Activated T-cell treated with anti-CD3 and anti-CD28 coated beads for 4 hours (primary cell): ENCODE measurements at regions not wholly inside any gene's neighbourhood (a gene's known extent, or its start where the extent isn't known, plus 50 kb on each side); places are given as distances from the start of the nearest gene placed in this dataset.

ENCODE experiments used
- DNase-seq: peaks from one replicate; pipeline ENCODE4 v3.0.0-alpha.2; 2020

- no peak for DNase-seq
These were observed 289.2 kb upstream of the DMRT1 start for GRCh38 chr9:551986-552929.

DNA sequence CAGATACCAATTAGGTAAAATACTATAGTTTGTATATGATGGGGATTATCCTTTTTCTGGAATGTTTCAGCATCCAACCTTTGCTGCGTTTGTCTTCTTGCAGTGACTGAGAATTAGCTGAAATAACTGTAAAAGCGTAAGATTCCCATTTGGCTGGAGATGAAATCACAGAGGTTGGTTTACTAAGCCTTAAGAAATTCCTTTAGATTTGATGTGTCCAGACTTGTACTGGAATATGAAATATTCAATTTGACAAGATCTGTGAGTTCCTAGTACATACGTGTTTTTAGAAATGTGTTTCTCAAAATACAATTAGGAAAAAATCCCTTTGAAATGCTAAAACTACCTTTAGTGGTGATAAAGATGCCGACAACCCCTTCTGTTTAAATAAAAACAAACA, 286.0 kb upstream of the DMRT1 start:
- no peak for DNase-seq

GRCh38 chr9:556199-556598, 285.3 kb upstream of the DMRT1 start:
- no peak for DNase-seq

GRCh38 chr9:556675-557074, 284.8 kb upstream of the DMRT1 start:
- DNase-seq = no peak

GRCh38 chr9:557601-558201, 283.8 kb upstream of the DMRT1 start:
- no peak for DNase-seq

- no peak for DNase-seq
These were observed 280.1 kb upstream of the DMRT1 start for GRCh38 chr9:561427-561826.

GRCh38 chr9:563200-563599, 278.3 kb upstream of the DMRT1 start:
- DNase-seq = no peak

- DNase-seq = no peak
These were observed 276.0 kb upstream of the DMRT1 start for GRCh38 chr9:565528-565927.

DNA sequence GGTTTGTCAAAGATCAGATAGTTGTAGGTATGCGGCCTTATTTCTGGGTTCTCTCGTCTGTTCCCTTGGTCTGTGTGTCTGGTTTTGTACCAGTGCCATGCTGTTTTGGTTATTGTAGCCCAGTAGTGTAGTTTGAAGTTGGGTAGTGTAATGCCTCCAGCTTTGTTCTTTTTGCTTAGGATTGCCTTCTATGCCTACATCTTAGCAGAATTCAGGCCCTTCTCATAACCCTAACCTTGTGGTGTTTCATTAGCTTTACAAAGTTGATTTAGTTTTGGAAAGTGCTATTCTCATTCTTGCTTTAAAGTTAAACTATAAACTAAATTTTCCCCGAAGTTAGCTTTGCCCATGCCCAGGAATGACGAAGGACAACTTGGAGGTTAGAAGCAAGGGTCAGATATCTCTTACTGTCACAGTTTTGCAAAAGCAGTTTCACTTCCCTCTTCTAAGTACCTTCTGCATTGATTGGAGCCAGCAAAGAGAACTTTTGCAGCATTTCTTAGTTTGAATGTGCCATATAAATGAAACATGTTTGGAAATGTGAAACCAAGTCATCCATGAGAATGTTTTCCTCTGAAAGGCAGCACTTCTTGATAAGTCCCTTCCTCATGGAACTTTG, 274.3 kb upstream of the DMRT1 start:
- DNase-seq = no peak

DNA sequence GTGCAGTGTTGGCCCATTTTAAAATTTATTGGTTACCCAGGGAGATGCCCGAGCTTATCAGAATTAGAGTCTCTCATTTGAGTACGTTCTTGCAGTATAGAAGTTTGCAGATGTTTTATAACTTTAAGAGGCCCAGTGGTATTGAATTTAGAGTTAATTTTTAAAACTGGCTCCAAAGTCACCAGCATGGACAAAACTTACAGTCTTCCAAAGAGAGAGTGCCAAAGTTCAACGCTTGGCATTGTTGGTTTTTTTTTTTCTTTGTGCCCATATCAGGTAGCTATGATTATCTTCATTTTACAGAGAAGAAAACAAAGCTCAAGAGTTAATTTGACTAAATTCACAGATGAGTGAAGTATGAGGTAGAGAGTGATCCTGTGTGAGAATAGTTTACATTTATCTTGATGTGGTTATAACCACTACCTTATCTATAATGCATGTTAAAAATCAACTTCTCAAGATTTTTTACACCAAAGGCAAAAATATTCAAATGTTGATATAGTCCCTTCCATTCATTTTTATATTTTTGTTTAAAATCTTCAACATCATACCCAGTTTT, 273.7 kb upstream of the DMRT1 start:
- no peak for DNase-seq

DNA sequence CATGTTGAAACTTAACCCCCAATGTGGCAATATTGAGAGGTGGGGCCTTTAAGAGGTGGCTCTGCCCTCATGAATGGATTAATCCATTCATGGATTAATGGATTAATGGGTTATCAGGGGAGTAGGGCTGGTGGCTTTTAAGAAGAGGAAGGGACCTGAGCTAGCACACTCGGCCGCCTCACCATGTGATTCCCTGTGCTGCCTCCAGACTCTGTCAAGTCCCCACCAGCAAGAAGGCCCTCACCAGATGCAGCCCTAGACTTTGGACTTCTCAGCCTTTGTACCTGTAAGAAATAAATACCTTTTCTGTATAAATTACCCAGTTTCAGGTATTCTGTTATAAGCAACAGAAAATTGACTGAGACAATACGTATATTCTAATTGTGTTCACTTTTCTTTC, 272.2 kb upstream of the DMRT1 start:
- DNase-seq = no peak

DNA sequence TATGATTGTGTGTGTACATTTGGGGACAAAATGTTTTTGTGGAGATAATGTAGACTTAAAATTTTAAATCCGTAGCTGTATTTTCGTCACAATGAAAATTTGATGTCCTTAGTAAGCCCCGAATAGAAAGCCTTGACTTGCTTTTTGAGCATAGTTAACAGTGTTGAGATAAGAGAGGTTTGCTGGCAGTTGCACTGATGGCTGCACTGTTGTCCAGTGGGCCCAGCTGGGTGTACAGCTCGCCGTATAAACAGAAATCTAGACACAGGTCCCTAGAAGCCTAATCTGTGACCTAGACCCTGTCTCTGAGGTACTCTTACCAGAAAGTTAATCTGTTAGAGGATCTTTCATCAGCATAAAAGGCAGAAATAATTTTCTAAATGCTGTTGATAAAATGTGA, 271.3 kb upstream of the DMRT1 start:
- DNase-seq = no peak

GRCh38 chr9:571066-571465, 270.4 kb upstream of the DMRT1 start:
- DNase-seq = no peak

- no peak for DNase-seq
These were observed 269.8 kb upstream of the DMRT1 start for GRCh38 chr9:571741-572140.

GRCh38 chr9:573691-574410, 267.6 kb upstream of the DMRT1 start:
- no peak for DNase-seq

DNA sequence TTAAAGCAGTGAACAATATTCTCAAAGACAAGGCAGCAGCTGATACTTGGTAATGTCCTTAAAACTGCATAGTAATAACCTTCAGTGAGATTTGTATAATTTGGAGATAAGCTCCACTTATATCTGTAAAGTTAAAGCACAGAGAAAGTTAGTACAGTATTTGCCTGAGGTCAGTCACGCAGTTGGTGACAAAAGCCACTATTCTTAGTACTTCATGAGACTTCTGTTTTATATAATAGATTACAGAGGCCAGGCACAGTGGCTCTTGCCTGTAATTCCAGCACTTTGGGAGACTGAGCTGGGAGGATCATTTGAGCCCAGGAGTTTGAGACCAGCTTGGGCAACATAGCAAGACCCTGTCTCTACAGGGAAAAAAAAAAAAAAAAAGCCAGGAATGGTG, 266.4 kb upstream of the DMRT1 start:
- DNase-seq = no peak

GRCh38 chr9:580652-581342, 260.7 kb upstream of the DMRT1 start:
- DNase-seq = no peak

- DNase-seq = no peak
These were observed 259.6 kb upstream of the DMRT1 start for GRCh38 chr9:581673-582497.

- no peak for DNase-seq
These were observed 258.7 kb upstream of the DMRT1 start for GRCh38 chr9:582775-583174.

DNA sequence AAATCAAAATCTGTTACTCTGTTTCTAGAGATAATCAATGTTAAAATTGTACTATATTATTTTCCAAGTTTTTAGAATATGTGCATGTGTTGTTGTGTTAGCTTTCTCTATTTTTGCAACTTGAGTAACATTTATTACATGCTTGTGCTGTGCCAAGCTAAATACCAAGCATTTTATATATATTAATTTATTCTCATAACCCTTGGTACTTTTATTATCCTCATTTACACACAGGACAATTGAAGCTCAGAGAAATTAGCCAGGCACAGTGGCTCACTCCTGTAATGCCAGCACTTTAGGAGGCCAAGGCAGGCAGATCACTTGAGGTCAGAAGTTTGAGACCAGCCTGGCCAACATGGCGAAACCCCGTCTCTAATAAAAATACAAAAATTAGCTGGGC, 254.0 kb upstream of the DMRT1 start:
- DNase-seq = no peak

- no peak for DNase-seq
These were observed 252.5 kb upstream of the DMRT1 start for GRCh38 chr9:588981-589380.

GRCh38 chr9:589723-590122, 251.8 kb upstream of the DMRT1 start:
- DNase-seq = no peak
